Type B pancreatic cell (in vitro differentiated cells): ENCODE measurements at regions not wholly inside any gene's neighbourhood (a gene's known extent, or its start where the extent isn't known, plus 50 kb on each side); places are given as distances from the start of the nearest gene placed in this dataset.
"Not testable (repeated sequence)": the region's sequence is repeated elsewhere in the genome, so short reads cannot be mapped to it uniquely, and the experiment has no call there.

ENCODE experiments used
- DNase-seq: peaks from one replicate; pipeline ENCODE4 v3.0.0; 2021; ENCODE audit warnings: mixed read lengths; ENCODE audit not compliant: unreplicated experiment; ENCODE audit errors: extremely low spot score
- H3K27ac Mint-ChIP-seq: 2 replicates; pipeline ENCODE4 v1.8.0; 2021; ENCODE audit warnings: mild to moderate bottlenecking, mixed read lengths
- H3K27me3 Mint-ChIP-seq: 2 replicates; pipeline ENCODE4 v1.8.0; 2021; ENCODE audit warnings: mixed read lengths
- H3K36me3 Mint-ChIP-seq: 2 replicates; pipeline ENCODE4 v1.8.0; 2021; ENCODE audit warnings: mixed read lengths
- H3K4me1 Mint-ChIP-seq: one replicate; pipeline ENCODE4 v1.8.0; 2021; ENCODE audit warnings: mixed read lengths; ENCODE audit not compliant: unreplicated experiment
- H3K4me3 Mint-ChIP-seq: 2 replicates; pipeline ENCODE4 v1.8.0; 2021; ENCODE audit warnings: mild to moderate bottlenecking, mixed read lengths
- H3K9me3 Mint-ChIP-seq: 2 replicates; pipeline ENCODE4 v1.8.0; 2021; ENCODE audit warnings: mixed read lengths
- TF ChIP-seq, protein P1 (sequence below): fragments of 200-600 bp; sonication (generic); conservative IDR thresholded peaks from 2 replicates; pipeline ENCODE4 v1.5.0; 2021; ENCODE audit warnings: antibody characterized with exemption, mild to moderate bottlenecking

DNA sequence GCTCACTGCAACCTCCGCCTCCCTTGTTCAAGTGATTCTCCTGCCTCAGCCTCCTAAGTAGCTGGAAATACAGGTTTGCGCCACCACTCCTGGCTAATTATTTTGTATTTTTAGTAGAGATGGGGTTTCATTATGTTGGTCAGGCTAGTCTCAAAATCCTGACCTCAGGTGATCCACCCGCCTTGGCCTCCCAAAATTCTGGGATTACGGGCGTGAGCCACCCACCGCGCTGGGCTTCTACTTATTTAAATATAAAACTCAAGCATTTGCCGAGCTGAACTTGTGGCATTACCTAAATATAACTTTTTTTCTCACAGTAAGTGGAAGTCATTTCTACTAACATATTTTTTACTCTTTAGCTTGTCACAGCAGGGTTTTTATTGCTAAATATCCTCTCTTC lies 1356.3 kb upstream of the ACO1 start:
- peaks cover 14% of the 10 kb centered on the region for H3K4me1 Mint-ChIP-seq

DNA sequence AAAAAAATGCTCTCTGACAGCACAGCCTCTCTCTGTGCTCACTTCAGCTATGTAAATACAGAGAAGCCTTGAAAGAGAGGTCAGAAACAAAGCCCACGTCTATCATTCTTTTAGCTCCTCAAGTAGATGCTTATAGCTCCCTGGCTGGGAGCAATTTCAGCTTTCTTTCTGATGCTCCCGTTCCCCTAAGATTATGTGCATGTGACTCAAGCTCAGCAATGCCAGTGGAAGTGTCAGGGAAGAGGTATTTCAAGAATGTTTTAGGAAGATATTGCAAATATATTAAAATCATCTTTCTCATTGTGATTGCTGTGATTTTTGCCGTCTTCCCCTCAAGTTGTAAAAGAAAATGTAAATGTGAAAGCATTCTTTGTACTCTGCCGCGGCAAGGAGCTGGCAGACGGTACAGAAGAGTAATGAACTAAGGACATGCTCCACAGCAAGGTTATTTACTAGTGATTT lies 1353.7 kb upstream of the ACO1 start:
- H3K9me3 Mint-ChIP-seq = no peaks in the 10 kb centered on the region
- TF ChIP-seq, protein P1, sequence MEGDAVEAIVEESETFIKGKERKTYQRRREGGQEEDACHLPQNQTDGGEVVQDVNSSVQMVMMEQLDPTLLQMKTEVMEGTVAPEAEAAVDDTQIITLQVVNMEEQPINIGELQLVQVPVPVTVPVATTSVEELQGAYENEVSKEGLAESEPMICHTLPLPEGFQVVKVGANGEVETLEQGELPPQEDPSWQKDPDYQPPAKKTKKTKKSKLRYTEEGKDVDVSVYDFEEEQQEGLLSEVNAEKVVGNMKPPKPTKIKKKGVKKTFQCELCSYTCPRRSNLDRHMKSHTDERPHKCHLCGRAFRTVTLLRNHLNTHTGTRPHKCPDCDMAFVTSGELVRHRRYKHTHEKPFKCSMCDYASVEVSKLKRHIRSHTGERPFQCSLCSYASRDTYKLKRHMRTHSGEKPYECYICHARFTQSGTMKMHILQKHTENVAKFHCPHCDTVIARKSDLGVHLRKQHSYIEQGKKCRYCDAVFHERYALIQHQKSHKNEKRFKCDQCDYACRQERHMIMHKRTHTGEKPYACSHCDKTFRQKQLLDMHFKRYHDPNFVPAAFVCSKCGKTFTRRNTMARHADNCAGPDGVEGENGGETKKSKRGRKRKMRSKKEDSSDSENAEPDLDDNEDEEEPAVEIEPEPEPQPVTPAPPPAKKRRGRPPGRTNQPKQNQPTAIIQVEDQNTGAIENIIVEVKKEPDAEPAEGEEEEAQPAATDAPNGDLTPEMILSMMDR = no peak
- peak overlapping the region; percentile 63 for H3K4me3 Mint-ChIP-seq
- DNase-seq = no peak
- no peaks in the 10 kb centered on the region for H3K36me3 Mint-ChIP-seq
- H3K27ac Mint-ChIP-seq = peak overlapping the region; percentile 13
- peaks cover 15% of the 10 kb centered on the region for H3K4me1 Mint-ChIP-seq
- H3K27me3 Mint-ChIP-seq = no peaks in the 10 kb centered on the region

More for the DNA sequence above, 1356.3 kb upstream of the ACO1 start:
- H3K4me3 Mint-ChIP-seq = no peak overlapping the region
- H3K27ac Mint-ChIP-seq = no peak overlapping the region
- H3K27me3 Mint-ChIP-seq = no peaks in the 10 kb centered on the region
- no peaks in the 10 kb centered on the region for H3K36me3 Mint-ChIP-seq
- DNase-seq = no peak
- no peaks in the 10 kb centered on the region for H3K9me3 Mint-ChIP-seq
- TF ChIP-seq, protein P1 = no peak

DNA sequence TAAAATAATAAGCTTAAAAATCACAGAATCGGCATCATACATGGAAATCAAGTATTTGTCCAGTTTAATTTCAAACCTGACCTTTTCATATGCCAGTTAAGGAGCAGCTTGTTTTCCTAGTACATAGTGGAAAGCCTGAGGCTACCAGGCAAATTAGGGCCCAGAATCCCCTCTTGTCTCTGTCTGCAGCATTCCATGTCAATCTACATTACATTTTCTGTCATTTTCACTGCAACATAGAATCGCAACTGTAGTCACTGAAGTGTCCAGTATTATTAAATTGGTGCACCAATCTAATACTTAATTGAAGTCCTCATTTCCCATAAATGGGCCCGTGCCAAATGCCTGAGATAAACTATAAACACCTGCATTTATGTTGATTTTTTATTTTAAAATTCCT lies 1352.2 kb upstream of the ACO1 start:
- TF ChIP-seq, protein P1 = no peak
- no peak overlapping the region for H3K4me3 Mint-ChIP-seq
- H3K36me3 Mint-ChIP-seq = no peaks in the 10 kb centered on the region
- no peaks in the 10 kb centered on the region for H3K27me3 Mint-ChIP-seq
- H3K4me1 Mint-ChIP-seq = peaks cover 15% of the 10 kb centered on the region
- H3K27ac Mint-ChIP-seq = no peak overlapping the region
- DNase-seq = no peak
- H3K9me3 Mint-ChIP-seq = no peaks in the 10 kb centered on the region

DNA sequence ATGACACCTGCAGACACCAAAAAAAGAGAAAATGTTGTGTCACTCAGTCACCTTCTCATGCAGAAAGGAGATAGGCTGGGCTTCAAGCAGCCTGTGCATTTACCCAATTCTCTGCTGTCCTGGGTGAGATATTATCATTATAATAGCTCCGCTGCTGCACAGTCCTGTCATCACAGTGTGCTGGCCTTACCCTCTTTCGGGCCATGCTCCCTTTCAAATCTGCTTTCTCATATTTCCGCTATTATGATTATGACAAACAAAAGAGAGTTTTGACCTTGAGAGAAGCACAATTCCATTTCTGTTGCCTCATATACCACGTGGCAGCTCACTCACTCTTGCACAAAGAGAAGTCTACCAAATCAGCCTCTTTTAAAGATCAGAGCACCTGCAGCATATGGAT lies 1350.1 kb upstream of the ACO1 start:
- Mint-ChIP-seq H3K4me1 (peaks cover 15% of the 10 kb centered on the region), H3K9me3 (no peaks in the 10 kb centered on the region), H3K27me3 (no peaks in the 10 kb centered on the region), H3K27ac (peak overlapping the region; percentile 90), H3K36me3 (no peaks in the 10 kb centered on the region), H3K4me3 (peak overlapping the region; percentile 58)
- TF ChIP-seq, protein P1 = no peak
- no peak for DNase-seq

DNA sequence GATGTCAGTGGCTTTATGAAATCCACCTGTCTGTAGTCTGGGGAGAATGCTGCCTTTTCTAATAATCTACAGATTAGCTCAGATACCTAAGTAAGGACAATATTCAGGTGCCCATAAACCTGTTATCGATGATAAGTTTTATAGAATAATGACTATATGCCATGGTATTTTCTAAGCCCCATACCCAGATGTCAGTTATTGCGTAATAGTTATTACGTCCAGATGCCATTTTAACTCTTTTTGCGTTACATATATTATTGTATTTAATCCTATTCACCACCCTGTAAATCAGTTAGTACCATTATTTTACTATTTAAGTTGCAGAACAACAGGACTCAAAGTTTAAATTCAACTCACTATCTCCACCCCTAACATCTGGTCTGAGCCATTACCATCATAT lies 1343.9 kb upstream of the ACO1 start:
- no peaks in the 10 kb centered on the region for H3K4me1 Mint-ChIP-seq
- H3K27me3 Mint-ChIP-seq = no peaks in the 10 kb centered on the region
- H3K9me3 Mint-ChIP-seq = no peaks in the 10 kb centered on the region
- DNase-seq = no peak
- TF ChIP-seq, protein P1 = no peak
- H3K4me3 Mint-ChIP-seq = no peak overlapping the region
- no peak overlapping the region for H3K27ac Mint-ChIP-seq
- no peaks in the 10 kb centered on the region for H3K36me3 Mint-ChIP-seq

DNA sequence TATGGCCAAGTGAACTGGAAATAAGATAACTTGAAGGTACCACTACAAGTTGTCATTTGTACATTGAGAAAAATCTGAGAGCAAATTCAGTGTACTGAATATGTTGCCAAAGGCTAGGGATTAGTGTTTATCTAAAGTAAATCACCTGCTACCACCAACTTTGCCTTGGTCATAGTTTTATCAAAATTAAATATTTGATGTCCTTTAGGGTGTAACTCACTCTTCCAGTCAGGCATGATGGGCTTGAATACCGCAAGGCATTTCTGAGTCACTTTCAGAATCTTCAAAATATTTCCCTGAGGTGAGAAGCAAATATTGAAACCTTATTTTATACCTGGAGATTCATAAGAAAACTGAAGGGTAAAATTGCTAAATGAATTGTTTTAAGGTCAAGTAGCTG lies 1338.6 kb upstream of the ACO1 start:
- H3K9me3 Mint-ChIP-seq = peaks cover 4% of the 10 kb centered on the region
- no peaks in the 10 kb centered on the region for H3K27me3 Mint-ChIP-seq
- no peak overlapping the region for H3K4me3 Mint-ChIP-seq
- H3K27ac Mint-ChIP-seq = no peak overlapping the region
- no peaks in the 10 kb centered on the region for H3K36me3 Mint-ChIP-seq
- H3K4me1 Mint-ChIP-seq = peaks cover 3% of the 10 kb centered on the region
- TF ChIP-seq, protein P1 = no peak
- no peak for DNase-seq

DNA sequence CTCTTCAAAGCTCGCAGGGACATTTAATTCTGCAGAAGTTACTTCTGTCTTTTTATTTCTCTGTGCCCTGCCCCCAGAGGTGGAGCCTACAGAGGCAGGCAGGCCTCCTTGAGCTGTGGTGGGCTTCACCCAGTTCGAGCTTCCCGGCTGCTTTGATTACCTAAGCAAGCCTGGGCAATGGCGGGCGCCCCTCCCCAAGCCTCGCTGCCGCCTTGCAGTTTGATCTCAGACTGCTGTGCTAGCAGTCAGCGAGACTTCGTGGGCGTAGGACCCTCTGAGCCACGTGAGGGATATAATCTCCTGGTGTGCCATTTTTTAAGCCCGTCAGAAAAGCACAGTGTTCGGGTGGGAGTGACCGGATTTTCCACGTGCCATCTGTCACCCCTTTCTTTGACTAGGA lies 1322.9 kb upstream of the ACO1 start:
- DNase-seq, H3K36me3 Mint-ChIP-seq, H3K27me3 Mint-ChIP-seq, H3K27ac Mint-ChIP-seq, H3K4me1 Mint-ChIP-seq, H3K4me3 Mint-ChIP-seq, H3K9me3 Mint-ChIP-seq: not testable (repeated sequence)
